HEK293 (cell line): ENCODE measurements at regions not wholly inside any gene's neighbourhood (a gene's known extent, or its start where the extent isn't known, plus 50 kb on each side); places are given as distances from the start of the nearest gene placed in this dataset.

Experiments
- GFI1B ChIP-seq: fragments of 450-650 bp; formaldehyde crosslinking; IDR thresholded peaks from 2 replicates; pipeline ENCODE4 v1.5.1; 2016; ENCODE audit warnings: missing biosample characterization, missing genetic modification characterization
- GLIS1 ChIP-seq: fragments of 450-650 bp; formaldehyde crosslinking; IDR thresholded peaks from 2 replicates; pipeline ENCODE4 v1.5.1; 2016; ENCODE audit warnings: missing biosample characterization, missing genetic modification characterization
- KLF16 ChIP-seq: fragments of 450-650 bp; formaldehyde crosslinking; IDR thresholded peaks from 2 replicates; pipeline ENCODE4 v1.5.1; 2017; ENCODE audit warnings: missing biosample characterization, missing genetic modification characterization
- PRDM4 ChIP-seq: fragments of 450-650 bp; formaldehyde crosslinking; IDR thresholded peaks from 2 replicates; pipeline ENCODE4 v1.5.1; 2017; ENCODE audit warnings: missing biosample characterization, missing genetic modification characterization
- REST ChIP-seq: fragments of 450-650 bp; formaldehyde crosslinking; IDR thresholded peaks from 2 replicates; pipeline ENCODE4 v1.5.1; 2016; ENCODE audit warnings: missing biosample characterization, missing genetic modification characterization
- TRIM28 ChIP-seq: IDR thresholded peaks from 2 replicates; pipeline ENCODE4 v1.6.1; 2011; ENCODE audit warnings: low read length, control low read depth, borderline replicate concordance
- ZBTB7A ChIP-seq: fragments of 450-650 bp; formaldehyde crosslinking; IDR thresholded peaks from 2 replicates; pipeline ENCODE4 v1.5.1; 2016; ENCODE audit warnings: low read depth, missing biosample characterization, missing genetic modification characterization
- ZNF266 ChIP-seq: fragments of 450-650 bp; formaldehyde crosslinking; IDR thresholded peaks from 2 replicates; pipeline ENCODE4 v1.5.1; 2016; ENCODE audit warnings: missing biosample characterization, missing genetic modification characterization, low read depth
- ZNF335 ChIP-seq: fragments of 450-650 bp; formaldehyde crosslinking; conservative IDR thresholded peaks from 2 replicates; pipeline ENCODE4 v1.5.1; 2016; ENCODE audit warnings: missing biosample characterization, missing genetic modification characterization
- ZNF404 ChIP-seq: fragments of 450-650 bp; formaldehyde crosslinking; IDR thresholded peaks from 2 replicates; pipeline ENCODE4 v1.5.1; 2017; ENCODE audit warnings: missing biosample characterization, missing genetic modification characterization
- TF ChIP-seq, protein P1 (sequence below): fragments of 450-650 bp; formaldehyde crosslinking; IDR thresholded peaks from 2 replicates; pipeline ENCODE4 v1.5.1; 2016; ENCODE audit warnings: missing biosample characterization, missing genetic modification characterization
- TF ChIP-seq, protein P2 (sequence below): fragments of 450-650 bp; formaldehyde crosslinking; IDR thresholded peaks from 2 replicates; pipeline ENCODE4 v1.5.1; 2016; ENCODE audit warnings: missing biosample characterization, missing genetic modification characterization, low read depth
- TF ChIP-seq, protein P3 (sequence below): sonication (generic); formaldehyde crosslinking; IDR thresholded peaks from 2 replicates; pipeline ENCODE4 v1.8.1; 2022; ENCODE audit warnings: mild to moderate bottlenecking, moderate library complexity, missing genetic modification reagents

DNA sequence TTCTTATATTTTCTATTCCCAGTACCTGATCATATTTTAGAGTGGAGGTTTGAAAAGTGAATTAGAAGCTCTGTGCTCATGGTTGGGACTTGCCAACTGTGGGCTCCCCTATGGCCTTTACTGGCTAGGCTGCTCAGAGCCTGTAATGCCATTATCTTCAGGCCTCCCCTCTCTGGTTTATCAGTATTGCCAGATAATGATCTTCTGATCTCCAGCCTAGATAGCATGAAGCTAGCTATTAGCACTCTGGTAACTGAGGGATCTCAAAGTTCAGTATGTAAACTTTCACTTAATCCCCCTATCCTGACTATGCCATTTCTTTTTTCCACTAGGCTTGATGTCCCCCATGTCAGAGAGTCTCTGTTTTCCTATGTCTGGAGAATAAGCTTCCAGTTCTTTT lies 393.7 kb upstream of the CITED2 start:
- TF ChIP-seq, protein P1, sequence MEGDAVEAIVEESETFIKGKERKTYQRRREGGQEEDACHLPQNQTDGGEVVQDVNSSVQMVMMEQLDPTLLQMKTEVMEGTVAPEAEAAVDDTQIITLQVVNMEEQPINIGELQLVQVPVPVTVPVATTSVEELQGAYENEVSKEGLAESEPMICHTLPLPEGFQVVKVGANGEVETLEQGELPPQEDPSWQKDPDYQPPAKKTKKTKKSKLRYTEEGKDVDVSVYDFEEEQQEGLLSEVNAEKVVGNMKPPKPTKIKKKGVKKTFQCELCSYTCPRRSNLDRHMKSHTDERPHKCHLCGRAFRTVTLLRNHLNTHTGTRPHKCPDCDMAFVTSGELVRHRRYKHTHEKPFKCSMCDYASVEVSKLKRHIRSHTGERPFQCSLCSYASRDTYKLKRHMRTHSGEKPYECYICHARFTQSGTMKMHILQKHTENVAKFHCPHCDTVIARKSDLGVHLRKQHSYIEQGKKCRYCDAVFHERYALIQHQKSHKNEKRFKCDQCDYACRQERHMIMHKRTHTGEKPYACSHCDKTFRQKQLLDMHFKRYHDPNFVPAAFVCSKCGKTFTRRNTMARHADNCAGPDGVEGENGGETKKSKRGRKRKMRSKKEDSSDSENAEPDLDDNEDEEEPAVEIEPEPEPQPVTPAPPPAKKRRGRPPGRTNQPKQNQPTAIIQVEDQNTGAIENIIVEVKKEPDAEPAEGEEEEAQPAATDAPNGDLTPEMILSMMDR (tag by site-specific recombination), result no peak
- TF ChIP-seq GLIS1 (no peak), ZNF404 (tag by site-specific recombination) (no peak), ZNF266 (tag by site-specific recombination) (no peak), GFI1B (tag by site-specific recombination) (no peak), PRDM4 (tag by site-specific recombination) (no peak), TRIM28 (no peak), ZBTB7A (tag by site-specific recombination) (no peak), KLF16 (tag by site-specific recombination) (no peak), REST (tag by site-specific recombination) (no peak), ZNF335 (tag by site-specific recombination) (no peak)
- TF ChIP-seq, protein P2, sequence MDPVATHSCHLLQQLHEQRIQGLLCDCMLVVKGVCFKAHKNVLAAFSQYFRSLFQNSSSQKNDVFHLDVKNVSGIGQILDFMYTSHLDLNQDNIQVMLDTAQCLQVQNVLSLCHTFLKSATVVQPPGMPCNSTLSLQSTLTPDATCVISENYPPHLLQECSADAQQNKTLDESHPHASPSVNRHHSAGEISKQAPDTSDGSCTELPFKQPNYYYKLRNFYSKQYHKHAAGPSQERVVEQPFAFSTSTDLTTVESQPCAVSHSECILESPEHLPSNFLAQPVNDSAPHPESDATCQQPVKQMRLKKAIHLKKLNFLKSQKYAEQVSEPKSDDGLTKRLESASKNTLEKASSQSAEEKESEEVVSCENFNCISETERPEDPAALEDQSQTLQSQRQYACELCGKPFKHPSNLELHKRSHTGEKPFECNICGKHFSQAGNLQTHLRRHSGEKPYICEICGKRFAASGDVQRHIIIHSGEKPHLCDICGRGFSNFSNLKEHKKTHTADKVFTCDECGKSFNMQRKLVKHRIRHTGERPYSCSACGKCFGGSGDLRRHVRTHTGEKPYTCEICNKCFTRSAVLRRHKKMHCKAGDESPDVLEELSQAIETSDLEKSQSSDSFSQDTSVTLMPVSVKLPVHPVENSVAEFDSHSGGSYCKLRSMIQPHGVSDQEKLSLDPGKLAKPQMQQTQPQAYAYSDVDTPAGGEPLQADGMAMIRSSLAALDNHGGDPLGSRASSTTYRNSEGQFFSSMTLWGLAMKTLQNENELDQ (tag by site-specific recombination), result no peak
- TF ChIP-seq, protein P3, sequence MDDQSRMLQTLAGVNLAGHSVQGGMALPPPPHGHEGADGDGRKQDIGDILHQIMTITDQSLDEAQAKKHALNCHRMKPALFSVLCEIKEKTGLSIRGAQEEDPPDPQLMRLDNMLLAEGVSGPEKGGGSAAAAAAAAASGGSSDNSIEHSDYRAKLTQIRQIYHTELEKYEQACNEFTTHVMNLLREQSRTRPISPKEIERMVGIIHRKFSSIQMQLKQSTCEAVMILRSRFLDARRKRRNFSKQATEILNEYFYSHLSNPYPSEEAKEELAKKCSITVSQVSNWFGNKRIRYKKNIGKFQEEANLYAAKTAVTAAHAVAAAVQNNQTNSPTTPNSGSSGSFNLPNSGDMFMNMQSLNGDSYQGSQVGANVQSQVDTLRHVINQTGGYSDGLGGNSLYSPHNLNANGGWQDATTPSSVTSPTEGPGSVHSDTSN, result no peak
